ENCODE measurements at regions not wholly inside any gene's neighbourhood (a gene's known extent, or its start where the extent isn't known, plus 50 kb on each side); places are given as distances from the start of the nearest gene placed in this dataset.
"Not testable (repeated sequence)": the region's sequence is repeated elsewhere in the genome, so short reads cannot be mapped to it uniquely, and the experiment has no call there.

DNA sequence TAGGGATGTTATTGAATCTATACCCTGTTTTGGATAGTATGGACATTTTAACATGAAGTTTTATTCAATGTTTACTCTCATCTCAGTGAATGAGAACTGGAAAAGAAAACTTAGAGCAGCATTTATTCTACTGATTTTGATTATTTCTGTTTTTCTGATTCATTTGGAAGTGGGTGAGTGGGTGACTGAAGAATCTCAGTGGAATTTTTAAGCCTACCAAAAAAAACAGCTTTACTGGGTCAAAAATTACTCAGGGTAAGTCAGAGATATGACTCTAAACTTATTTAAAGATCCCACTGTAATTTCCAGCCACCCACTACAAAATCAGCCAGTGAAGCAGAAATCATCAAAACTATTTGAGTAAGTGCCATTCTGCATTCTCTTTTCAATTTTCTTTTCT lies 942.6 kb upstream of the ADAMTS5 start:
- not testable (repeated sequence) for TF ChIP-seq HDGF (IDR thresholded peaks at IDR 0.05; ENCODE audit: borderline replicate concordance); FOXK2 (IDR thresholded peaks at IDR 0.05); SP1 (IDR thresholded peaks at IDR 0.05); BHLHE40 (IDR thresholded peaks at IDR 0.05; ENCODE audit: borderline replicate concordance); TARDBP (IDR thresholded peaks at IDR 0.05); FOXA1 (IDR thresholded peaks at IDR 0.05); L3MBTL2 (conservative IDR thresholded peaks at IDR 0.05); PKNOX1 (IDR thresholded peaks at IDR 0.05); LEF1 (IDR thresholded peaks at IDR 0.05; ENCODE audit: borderline replicate concordance); FOXM1 (IDR thresholded peaks at IDR 0.05; ENCODE audit: borderline replicate concordance); ARNT (IDR thresholded peaks at IDR 0.05); ELF4 (IDR thresholded peaks at IDR 0.05); SUZ12 (IDR thresholded peaks at IDR 0.05)

All from HEK293T (cell line).